K562 (cell line): ENCODE measurements at regions not wholly inside any gene's neighbourhood (a gene's known extent, or its start where the extent isn't known, plus 50 kb on each side); places are given as distances from the start of the nearest gene placed in this dataset.

ENCODE experiments used
- CBX3 ChIP-seq, 2 experiments: IDR thresholded peaks; 1 replicate in 1 of 2; 2 replicates in 1 of 2; pipeline ENCODE4 v1.6.1; 2012; ENCODE audit warnings: inconsistent platforms in 2 of 2, low read length in 2 of 2, borderline replicate concordance in 1 of 2, control low read depth in 1 of 2
- CTCF ChIP-seq, 3 experiments: IDR thresholded peaks in 2 of 3; conservative IDR thresholded peaks in 1 of 3; 2 replicates each; pipeline ENCODE4 v1.5.1; 2011 to 2012; ENCODE audit warnings: low read length in 3 of 3, mild to moderate bottlenecking in 3 of 3, control low read depth in 2 of 3, improper control_type of control experiment in 1 of 3, inconsistent platforms in 1 of 3, low read depth in 1 of 3, mixed read lengths in 1 of 3, moderate library complexity in 1 of 3; ENCODE audit not compliant: insufficient read depth in 2 of 3
- E4F1 ChIP-seq: fragments of 250-450 bp; sonication (Bioruptor Pico); IDR thresholded peaks from 2 replicates; pipeline ENCODE4 v1.5.0; 2021; ENCODE audit warnings: mild to moderate bottlenecking, borderline replicate concordance
- EZH2 ChIP-seq: IDR thresholded peaks from 2 replicates; pipeline ENCODE4 v1.6.1; 2012; ENCODE audit warnings: low read depth, mild to moderate bottlenecking, inconsistent platforms, low read length, borderline replicate concordance
- HMBOX1 ChIP-seq: sonication (generic); IDR thresholded peaks from 2 replicates; pipeline ENCODE4 v1.6.1; 2016
- POLR3G ChIP-seq: IDR thresholded peaks from 2 replicates; pipeline ENCODE4 v1.6.1; 2011; ENCODE audit not compliant: insufficient read length, insufficient replicate concordance; ENCODE audit errors: extremely low read depth
- REST ChIP-seq, 2 experiments: fragments of 450-650 bp; formaldehyde crosslinking in 1 of 2; IDR thresholded peaks; 2 replicates each; pipeline versions ENCODE4 v1.4.0 to v1.6.1; 2014 to 2020; ENCODE audit warnings: mild to moderate bottlenecking in 2 of 2, borderline replicate concordance in 1 of 2, low read depth in 1 of 2
- RFX5 ChIP-seq: IDR thresholded peaks from 2 replicates; pipeline ENCODE4 v1.6.1; 2011; ENCODE audit warnings: low read depth, mild to moderate bottlenecking, improper control_type of control experiment, low read length
- ZBTB26 ChIP-seq: fragments of 450-650 bp; formaldehyde crosslinking; IDR thresholded peaks from 2 replicates; pipeline ENCODE4 v1.4.0; 2022; ENCODE audit warnings: missing genetic modification characterization
- ZFX ChIP-seq: sonication (generic); formaldehyde crosslinking; IDR thresholded peaks from 2 replicates; pipeline ENCODE4 v1.8.0; 2022; ENCODE audit warnings: mild to moderate bottlenecking, missing genetic modification reagents, moderate library complexity

- no peak for TF ChIP-seq CTCF (IDR thresholded peaks at IDR 0.05 in 2 of 3, conservative IDR thresholded peaks at IDR 0.05 in 1 of 3; ENCODE audit: insufficient read depth in 2 of 3, low read depth in 1 of 3, low read length in 3 of 3)
- TF ChIP-seq ZFX (CRISPR knock-in tag) = no peak
- no peak for TF ChIP-seq REST (IDR thresholded peaks at IDR 0.05; ENCODE audit: borderline replicate concordance)
- no peak for TF ChIP-seq REST (CRISPR knock-in tag; IDR thresholded peaks at IDR 0.05; ENCODE audit: low read depth)
- TF ChIP-seq ZBTB26 = no peak
- TF ChIP-seq RFX5 = no peak
- TF ChIP-seq POLR3G = no peak
- no peak for TF ChIP-seq HMBOX1
- no peak for TF ChIP-seq EZH2
- TF ChIP-seq CBX3 (IDR thresholded peaks at IDR 0.05; ENCODE audit: borderline replicate concordance in 1 of 2, low read length in 2 of 2) = no peak
- no peak for TF ChIP-seq E4F1 (CRISPR knock-in tag)
These were observed 704.1 kb upstream of the CCDC179 start for GRCh38 chr11:23564370-23564769.
